Dermis microvascular lymphatic vessel endothelial cell (primary cell): ENCODE measurements at regions not wholly inside any gene's neighbourhood (a gene's known extent, or its start where the extent isn't known, plus 50 kb on each side); places are given as distances from the start of the nearest gene placed in this dataset.

ENCODE experiments used
- DNase-seq, 2 donors: peaks; one replicate each; pipeline versions ENCODE4 v3.0.0 to v3.0.0-alpha.2; 2010; ENCODE audit warnings: low read depth in 2 of 2

- no peak for DNase-seq
These were observed 163.3 kb downstream of the MACROH2A1 start for GRCh38 chr5:135235551-135236227.

GRCh38 chr5:135234666-135235401 is 164.2 kb downstream of the MACROH2A1 start:
- DNase-seq: no peak

- no peak for DNase-seq
These were observed 164.8 kb downstream of the MACROH2A1 start for GRCh38 chr5:135234242-135234641.

- no peak for DNase-seq
These were observed 165.6 kb downstream of the MACROH2A1 start for GRCh38 chr5:135233477-135233876.

- no peak for DNase-seq
These were observed 166.1 kb downstream of the MACROH2A1 start for GRCh38 chr5:135232958-135233357.

GRCh38 chr5:135231289-135231688 is 167.7 kb downstream of the MACROH2A1 start:
- DNase-seq: no peak

GRCh38 chr5:135230251-135230925 is 168.6 kb downstream of the MACROH2A1 start:
- DNase-seq: no peak

- DNase-seq: no peak
These were observed 169.3 kb downstream of the MACROH2A1 start for GRCh38 chr5:135229679-135230132.

GRCh38 chr5:135229122-135229521 is 169.9 kb downstream of the MACROH2A1 start:
- DNase-seq: no peak

- no peak for DNase-seq
These were observed 170.8 kb downstream of the MACROH2A1 start for GRCh38 chr5:135228222-135228621.

GRCh38 chr5:135227064-135228022 is 171.7 kb downstream of the MACROH2A1 start:
- DNase-seq: no peak

GRCh38 chr5:135225856-135226560 is 173.0 kb downstream of the MACROH2A1 start:
- no peak for DNase-seq

- no peak for DNase-seq
These were observed 175.0 kb downstream of the MACROH2A1 start for GRCh38 chr5:135223891-135224625.

- no peak for DNase-seq
These were observed 175.6 kb downstream of the MACROH2A1 start for GRCh38 chr5:135223404-135223803.

- no peak for DNase-seq
These were observed 176.3 kb downstream of the MACROH2A1 start for GRCh38 chr5:135222771-135223170.

- DNase-seq: no peak
These were observed 176.8 kb downstream of the MACROH2A1 start for GRCh38 chr5:135222171-135222681.

- no peak for DNase-seq
These were observed 177.3 kb downstream of the MACROH2A1 start for GRCh38 chr5:135221696-135222095.

- no peak for DNase-seq
These were observed 177.9 kb downstream of the MACROH2A1 start for GRCh38 chr5:135221187-135221473.

- no peak for DNase-seq
These were observed 178.4 kb downstream of the MACROH2A1 start for GRCh38 chr5:135220394-135221186.
